ENCODE measurements at regions not wholly inside any gene's neighbourhood (a gene's known extent, or its start where the extent isn't known, plus 50 kb on each side); places are given as distances from the start of the nearest gene placed in this dataset.

DNA sequence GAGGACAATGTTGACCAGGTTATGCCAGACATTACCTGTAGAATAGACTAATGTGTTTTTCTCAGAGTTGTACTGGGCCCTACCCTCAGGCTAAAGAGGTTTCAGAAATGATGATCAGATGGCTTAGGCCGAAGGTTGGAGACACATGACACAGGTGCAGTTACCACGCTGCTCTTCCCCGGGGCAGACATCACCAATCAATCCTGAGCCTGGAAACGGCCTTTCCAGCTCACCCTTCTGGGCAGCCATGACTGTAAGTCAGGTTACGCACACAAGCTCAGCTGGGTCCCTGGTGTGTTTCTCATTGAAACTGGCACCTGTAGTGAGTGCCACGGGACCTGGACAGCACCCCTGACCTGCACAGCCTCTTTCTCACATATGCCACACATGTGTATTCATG lies 299.3 kb downstream of the UQCRFS1 start:
- FAIRE-seq (no peak), DNase-seq (ENCODE audit: low read depth) (no peak)
- H3K27me3 ChIP-seq (ENCODE audit: control insufficient read depth, insufficient read depth, low read length): no peaks in the 10 kb centered on the region
- H3K36me3 ChIP-seq (ENCODE audit: control insufficient read depth, insufficient read depth, low read length): no peaks in the 10 kb centered on the region
- TF ChIP-seq, protein P1, sequence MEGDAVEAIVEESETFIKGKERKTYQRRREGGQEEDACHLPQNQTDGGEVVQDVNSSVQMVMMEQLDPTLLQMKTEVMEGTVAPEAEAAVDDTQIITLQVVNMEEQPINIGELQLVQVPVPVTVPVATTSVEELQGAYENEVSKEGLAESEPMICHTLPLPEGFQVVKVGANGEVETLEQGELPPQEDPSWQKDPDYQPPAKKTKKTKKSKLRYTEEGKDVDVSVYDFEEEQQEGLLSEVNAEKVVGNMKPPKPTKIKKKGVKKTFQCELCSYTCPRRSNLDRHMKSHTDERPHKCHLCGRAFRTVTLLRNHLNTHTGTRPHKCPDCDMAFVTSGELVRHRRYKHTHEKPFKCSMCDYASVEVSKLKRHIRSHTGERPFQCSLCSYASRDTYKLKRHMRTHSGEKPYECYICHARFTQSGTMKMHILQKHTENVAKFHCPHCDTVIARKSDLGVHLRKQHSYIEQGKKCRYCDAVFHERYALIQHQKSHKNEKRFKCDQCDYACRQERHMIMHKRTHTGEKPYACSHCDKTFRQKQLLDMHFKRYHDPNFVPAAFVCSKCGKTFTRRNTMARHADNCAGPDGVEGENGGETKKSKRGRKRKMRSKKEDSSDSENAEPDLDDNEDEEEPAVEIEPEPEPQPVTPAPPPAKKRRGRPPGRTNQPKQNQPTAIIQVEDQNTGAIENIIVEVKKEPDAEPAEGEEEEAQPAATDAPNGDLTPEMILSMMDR (IDR thresholded peaks at IDR 0.05; ENCODE audit: insufficient read depth, low read length, severe bottlenecking): no peak
- H3K4me3 ChIP-seq (ENCODE audit: low read depth, low read length): no peak overlapping the region

DNA sequence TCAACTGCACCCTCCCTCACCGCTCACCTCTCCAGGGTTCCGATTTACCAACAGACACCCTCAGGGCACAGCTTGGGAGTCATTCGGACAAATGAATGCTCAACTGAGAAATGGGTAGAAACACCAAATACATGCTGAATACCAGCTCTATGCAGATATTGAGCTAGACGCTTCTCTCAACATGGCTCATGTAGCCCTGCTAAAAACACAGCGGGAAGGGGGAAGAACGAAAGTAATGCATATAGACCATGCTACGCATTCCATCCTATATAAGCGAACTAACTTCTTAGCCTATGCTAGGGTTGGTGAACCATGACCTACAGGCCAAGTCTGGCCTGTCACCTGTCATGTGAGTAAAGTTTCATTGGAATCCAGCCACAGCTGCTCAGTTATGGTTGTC lies 304.0 kb downstream of the UQCRFS1 start:
- Histone ChIP-seq H3K4me3 (ENCODE audit: low read depth, low read length) (no peak overlapping the region), H3K36me3 (ENCODE audit: control insufficient read depth, insufficient read depth, low read length) (no peaks in the 10 kb centered on the region), H3K27me3 (ENCODE audit: control insufficient read depth, insufficient read depth, low read length) (no peaks in the 10 kb centered on the region)
- FAIRE-seq (no peak), DNase-seq (ENCODE audit: low read depth) (no peak)
- TF ChIP-seq, protein P1 (IDR thresholded peaks at IDR 0.05; ENCODE audit: insufficient read depth, low read length, severe bottlenecking): no peak

DNA sequence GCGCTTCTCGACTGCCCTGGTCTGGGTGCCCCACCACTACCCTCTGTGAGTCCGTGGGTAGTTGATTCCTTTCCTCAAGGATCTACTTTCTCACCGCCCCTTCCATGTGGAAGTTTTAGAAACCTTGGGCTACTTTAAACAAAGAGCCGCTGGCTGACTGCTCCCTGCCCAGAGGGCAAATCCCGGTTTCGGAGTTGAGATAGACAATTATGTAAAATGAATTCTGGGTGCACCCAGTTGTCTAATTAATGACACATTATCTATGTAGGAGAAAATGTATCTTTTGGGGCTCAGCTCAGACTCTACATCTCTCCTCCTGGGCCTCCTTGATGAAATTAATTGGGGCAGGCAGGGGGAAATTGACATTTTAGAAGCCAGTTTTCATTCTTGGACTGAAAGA lies 305.4 kb downstream of the UQCRFS1 start:
- FAIRE-seq: no peak
- no peak for DNase-seq (ENCODE audit: low read depth)
- H3K4me3 ChIP-seq (ENCODE audit: low read depth, low read length): no peak overlapping the region
- no peaks in the 10 kb centered on the region for H3K27me3 ChIP-seq (ENCODE audit: control insufficient read depth, insufficient read depth, low read length)
- TF ChIP-seq, protein P1 (IDR thresholded peaks at IDR 0.05; ENCODE audit: insufficient read depth, low read length, severe bottlenecking): no peak
- no peaks in the 10 kb centered on the region for H3K36me3 ChIP-seq (ENCODE audit: control insufficient read depth, insufficient read depth, low read length)

DNA sequence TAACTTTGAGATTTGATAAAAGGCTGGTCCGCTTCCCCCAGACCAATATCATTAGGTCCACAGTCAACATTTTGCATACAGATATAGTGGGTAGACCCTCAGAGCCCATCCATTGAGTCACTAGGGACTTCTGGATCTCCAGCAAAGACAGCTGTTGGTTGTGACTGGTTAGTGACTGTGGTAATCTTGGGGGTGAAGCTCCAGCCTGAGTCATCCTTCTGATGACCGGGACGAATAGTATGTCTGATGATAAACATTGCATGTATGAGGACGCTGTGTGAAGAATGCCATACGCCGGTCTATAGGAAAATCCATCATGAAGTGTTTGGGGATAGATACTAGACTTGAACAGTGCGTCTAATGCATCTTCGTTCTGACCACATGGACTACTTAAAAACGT lies 307.0 kb downstream of the UQCRFS1 start:
- H3K27me3 ChIP-seq (ENCODE audit: control insufficient read depth, insufficient read depth, low read length): no peaks in the 10 kb centered on the region
- H3K4me3 ChIP-seq (ENCODE audit: low read depth, low read length): no peak overlapping the region
- no peaks in the 10 kb centered on the region for H3K36me3 ChIP-seq (ENCODE audit: control insufficient read depth, insufficient read depth, low read length)
- DNase-seq (ENCODE audit: low read depth): no peak
- no peak for FAIRE-seq
- TF ChIP-seq, protein P1 (IDR thresholded peaks at IDR 0.05; ENCODE audit: insufficient read depth, low read length, severe bottlenecking): no peak

DNA sequence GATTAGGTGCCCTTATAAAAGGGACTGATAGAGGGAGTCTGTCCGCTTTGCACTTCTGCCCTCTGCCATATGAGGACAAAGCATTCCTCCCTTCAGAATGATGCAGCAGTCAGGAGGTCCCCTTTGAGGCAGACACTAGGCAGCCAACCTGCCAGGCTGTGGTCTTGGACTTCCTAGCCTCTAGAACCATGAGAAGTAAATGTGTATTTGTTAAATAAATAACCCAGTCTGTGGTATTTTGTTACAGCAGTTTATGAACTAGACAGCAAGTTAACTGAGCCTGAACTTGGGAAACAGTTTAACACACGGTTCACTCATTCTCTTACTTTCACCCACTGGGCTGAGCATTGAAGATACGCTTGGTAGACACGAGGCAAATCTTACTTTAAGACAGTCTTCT lies 313.2 kb downstream of the UQCRFS1 start:
- DNase-seq (ENCODE audit: low read depth) (no peak), FAIRE-seq (no peak)
- TF ChIP-seq, protein P1 (IDR thresholded peaks at IDR 0.05; ENCODE audit: insufficient read depth, low read length, severe bottlenecking): no peak

DNA sequence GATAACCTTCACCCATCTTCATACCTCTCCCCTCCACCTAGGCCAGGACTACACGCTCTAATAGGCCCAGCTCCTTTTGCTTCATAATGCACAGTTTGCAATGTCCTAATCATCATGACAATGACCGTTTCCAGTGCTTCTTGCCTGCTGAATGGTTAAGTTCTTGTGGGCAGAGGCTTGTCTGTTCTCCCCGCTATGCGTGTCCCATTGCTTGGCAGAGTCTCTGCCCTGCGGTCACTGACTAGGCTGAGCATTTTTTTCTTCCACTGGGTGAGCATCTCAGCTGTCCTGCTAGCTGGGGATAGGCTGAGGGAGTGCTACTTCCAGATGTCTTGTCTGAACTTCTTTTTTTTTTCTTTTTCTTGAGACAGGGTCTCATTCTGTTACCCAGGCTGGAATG lies 314.7 kb downstream of the UQCRFS1 start:
- FAIRE-seq (no peak), DNase-seq (ENCODE audit: low read depth) (no peak)
- TF ChIP-seq, protein P1 (IDR thresholded peaks at IDR 0.05; ENCODE audit: insufficient read depth, low read length, severe bottlenecking): no peak
- Histone ChIP-seq H3K36me3 (ENCODE audit: control insufficient read depth, insufficient read depth, low read length) (no peaks in the 10 kb centered on the region), H3K27me3 (ENCODE audit: control insufficient read depth, insufficient read depth, low read length) (no peaks in the 10 kb centered on the region), H3K4me3 (ENCODE audit: low read depth, low read length) (no peak overlapping the region)

More for the DNA sequence above, 313.2 kb downstream of the UQCRFS1 start:
- no peaks in the 10 kb centered on the region for H3K36me3 ChIP-seq (ENCODE audit: control insufficient read depth, insufficient read depth, low read length)
- H3K27me3 ChIP-seq (ENCODE audit: control insufficient read depth, insufficient read depth, low read length): no peaks in the 10 kb centered on the region
- H3K4me3 ChIP-seq (ENCODE audit: low read depth, low read length): no peak overlapping the region

Measured in bronchial epithelial cell (primary cell).